ENCODE measurements at regions not wholly inside any gene's neighbourhood (a gene's known extent, or its start where the extent isn't known, plus 50 kb on each side); places are given as distances from the start of the nearest gene placed in this dataset.

- 56 to 100% (median 100%) methylated on average over 1 of the region's 1 CpG; no CpG with 5 or more reads in 4 of the 10 experiments for WGBS, 10 experiments
- no peak for ATAC-seq (replicated peaks in 6 of 8)
- no peak overlapping the region for H3K27ac ChIP-seq
- H3K4me1 ChIP-seq (replicated peaks in 1 of 2): no peaks in the 10 kb centered on the region
- no peak overlapping the region for H3K4me3 ChIP-seq
- in situ Hi-C loops (cut with MboI; ENCODE audit: low pct_unique_long_range_greater_than_20kb in 2 of 9, low sequenced_read_pairs in 9 of 9, unreplicated experiment in 9 of 9): no loop called here
These were observed 1667.8 kb downstream of the PLA2G4A start for GRCh38 chr1:188496506-188496905.

- Histone ChIP-seq H3K4me3 (no peak overlapping the region), H3K4me1 (replicated peaks in 1 of 2) (no peaks in the 10 kb centered on the region), H3K27ac (no peak overlapping the region)
- 17 to 92% (median 61%) methylated on average over 1 of the region's 1 CpG; no CpG with 5 or more reads in 2 of the 10 experiments for WGBS, 10 experiments
- ATAC-seq (replicated peaks in 6 of 8): no peak
- in situ Hi-C loops (cut with MboI; ENCODE audit: low pct_unique_long_range_greater_than_20kb in 2 of 9, low sequenced_read_pairs in 9 of 9, unreplicated experiment in 9 of 9): no loop called here
These were observed 1668.3 kb downstream of the PLA2G4A start for GRCh38 chr1:188497020-188497419.

- no peaks in the 10 kb centered on the region for H3K4me1 ChIP-seq (replicated peaks in 1 of 2)
- WGBS, 10 experiments: 0 to 80% (median 14%) methylated on average over 1 of the region's 1 CpG; no CpG with 5 or more reads in 7 of the 10 experiments
- H3K4me3 ChIP-seq: no peak overlapping the region
- in situ Hi-C loops (cut with MboI; ENCODE audit: low pct_unique_long_range_greater_than_20kb in 2 of 9, low sequenced_read_pairs in 9 of 9, unreplicated experiment in 9 of 9): no loop called here
- no peak overlapping the region for H3K27ac ChIP-seq
- peak in 1 of 8 experiments; percentile 17 for ATAC-seq (replicated peaks in 6 of 8)
These were observed 1670.9 kb downstream of the PLA2G4A start for GRCh38 chr1:188499690-188500089.

GRCh38 chr1:188514917-188515316, 1686.2 kb downstream of the PLA2G4A start:
- 0 to 100% (median 75%) methylated on average over 1 to 3 of the region's 3 CpGs; no CpG with 5 or more reads in 3 of the 10 experiments for WGBS, 10 experiments
- H3K4me3 ChIP-seq: no peak overlapping the region
- in situ Hi-C loops (cut with MboI; ENCODE audit: low pct_unique_long_range_greater_than_20kb in 2 of 9, low sequenced_read_pairs in 9 of 9, unreplicated experiment in 9 of 9): no loop called here
- H3K4me1 ChIP-seq (replicated peaks in 1 of 2): no peaks in the 10 kb centered on the region
- H3K27ac ChIP-seq: no peak overlapping the region
- ATAC-seq (replicated peaks in 6 of 8): peak in 1 of 8 experiments; percentile 18

GRCh38 chr1:188517139-188517538, 1688.4 kb downstream of the PLA2G4A start:
- no peaks in the 10 kb centered on the region for H3K4me1 ChIP-seq (replicated peaks in 1 of 2)
- no peak overlapping the region for H3K4me3 ChIP-seq
- 0 to 100% (median 90%) methylated on average over 1 of the region's 1 CpG; no CpG with 5 or more reads in 1 of the 10 experiments for WGBS, 10 experiments
- in situ Hi-C loops (cut with MboI; ENCODE audit: low pct_unique_long_range_greater_than_20kb in 2 of 9, low sequenced_read_pairs in 9 of 9, unreplicated experiment in 9 of 9): no loop called here
- no peak for ATAC-seq (replicated peaks in 6 of 8)
- H3K27ac ChIP-seq: no peak overlapping the region

GRCh38 chr1:188551176-188551575, 1722.4 kb downstream of the PLA2G4A start:
- peaks cover 3 to 8% of the 10 kb centered on the region in 2 donors for H3K4me1 ChIP-seq (replicated peaks in 1 of 2)
- H3K27ac ChIP-seq: no peak overlapping the region
- H3K4me3 ChIP-seq: no peak overlapping the region
- WGBS, 10 experiments: 0 to 42% (median 28%) methylated on average over 1 to 4 of the region's 4 CpGs; no CpG with 5 or more reads in 1 of the 10 experiments
- in situ Hi-C loops (cut with MboI; ENCODE audit: low pct_unique_long_range_greater_than_20kb in 2 of 9, low sequenced_read_pairs in 9 of 9, unreplicated experiment in 9 of 9): no loop called here
- ATAC-seq (replicated peaks in 6 of 8): no peak

GRCh38 chr1:188557053-188557452, 1728.3 kb downstream of the PLA2G4A start:
- no peak for ATAC-seq (replicated peaks in 6 of 8)
- Histone ChIP-seq H3K27ac (no peak overlapping the region), H3K4me1 (replicated peaks in 1 of 2) (no peaks in the 10 kb centered on the region), H3K4me3 (no peak overlapping the region)
- in situ Hi-C loops (cut with MboI; ENCODE audit: low pct_unique_long_range_greater_than_20kb in 2 of 9, low sequenced_read_pairs in 9 of 9, unreplicated experiment in 9 of 9): no loop called here

- Histone ChIP-seq H3K4me1 (replicated peaks in 1 of 2) (peaks cover 0 to 2% of the 10 kb centered on the region in 2 donors), H3K4me3 (no peak overlapping the region), H3K27ac (no peak overlapping the region)
- no peak for ATAC-seq (replicated peaks in 6 of 8)
- WGBS, 10 experiments: 0 to 80% (median 21%) methylated on average over 1 to 2 of the region's 2 CpGs; no CpG with 5 or more reads in 1 of the 10 experiments
- in situ Hi-C loops (cut with MboI; ENCODE audit: low pct_unique_long_range_greater_than_20kb in 2 of 9, low sequenced_read_pairs in 9 of 9, unreplicated experiment in 9 of 9): no loop called here
These were observed 1754.3 kb downstream of the PLA2G4A start for GRCh38 chr1:188582911-188583532.

GRCh38 chr1:188584119-188584518, 1755.4 kb downstream of the PLA2G4A start:
- H3K27ac ChIP-seq: no peak overlapping the region
- ATAC-seq (replicated peaks in 6 of 8): no peak
- 0 to 100% (median 76%) methylated on average over 1 to 2 of the region's 2 CpGs; no CpG with 5 or more reads in 2 of the 10 experiments for WGBS, 10 experiments
- H3K4me1 ChIP-seq (replicated peaks in 1 of 2): peaks cover 0 to 2% of the 10 kb centered on the region in 2 donors
- no peak overlapping the region for H3K4me3 ChIP-seq
- in situ Hi-C loops (cut with MboI; ENCODE audit: low pct_unique_long_range_greater_than_20kb in 2 of 9, low sequenced_read_pairs in 9 of 9, unreplicated experiment in 9 of 9): no loop called here

GRCh38 chr1:188590641-188591040, 1761.9 kb downstream of the PLA2G4A start:
- Histone ChIP-seq H3K4me3 (no peak overlapping the region), H3K4me1 (replicated peaks in 1 of 2) (peaks cover 0 to 4% of the 10 kb centered on the region in 2 donors), H3K27ac (no peak overlapping the region)
- 0 to 100% (median 93%) methylated on average over 1 of the region's 1 CpG; no CpG with 5 or more reads in 1 of the 10 experiments for WGBS, 10 experiments
- in situ Hi-C loops (cut with MboI; ENCODE audit: low pct_unique_long_range_greater_than_20kb in 2 of 9, low sequenced_read_pairs in 9 of 9, unreplicated experiment in 9 of 9): no loop called here
- ATAC-seq (replicated peaks in 6 of 8): no peak

GRCh38 chr1:188594542-188595235, 1765.9 kb downstream of the PLA2G4A start:
- H3K4me1 ChIP-seq (replicated peaks in 1 of 2): peaks cover 0 to 10% of the 10 kb centered on the region in 2 donors
- peak in 2 of 8 experiments; percentile 28 to 30 for ATAC-seq (replicated peaks in 6 of 8)
- no peak overlapping the region for H3K4me3 ChIP-seq
- in situ Hi-C loops (cut with MboI; ENCODE audit: low pct_unique_long_range_greater_than_20kb in 2 of 9, low sequenced_read_pairs in 9 of 9, unreplicated experiment in 9 of 9): no loop called here
- 22 to 100% (median 80%) methylated on average over 1 to 5 of the region's 5 CpGs for WGBS, 10 experiments
- H3K27ac ChIP-seq: no peak overlapping the region

GRCh38 chr1:188599313-188599712, 1770.6 kb downstream of the PLA2G4A start:
- WGBS, 10 experiments: 2 to 92% (median 78%) methylated on average over 2 of the region's 2 CpGs
- H3K4me3 ChIP-seq: no peak overlapping the region
- in situ Hi-C loops (cut with MboI; ENCODE audit: low pct_unique_long_range_greater_than_20kb in 2 of 9, low sequenced_read_pairs in 9 of 9, unreplicated experiment in 9 of 9): no loop called here
- H3K27ac ChIP-seq: no peak overlapping the region
- H3K4me1 ChIP-seq (replicated peaks in 1 of 2): peaks cover 0 to 10% of the 10 kb centered on the region in 2 donors
- ATAC-seq (replicated peaks in 6 of 8): no peak

GRCh38 chr1:188611432-188611831, 1782.7 kb downstream of the PLA2G4A start:
- Histone ChIP-seq H3K4me3 (no peak overlapping the region), H3K4me1 (replicated peaks in 1 of 2) (no peaks in the 10 kb centered on the region), H3K27ac (no peak overlapping the region)
- no peak for ATAC-seq (replicated peaks in 6 of 8)
- 0 to 100% (median 73%) methylated on average over 1 to 4 of the region's 4 CpGs; no CpG with 5 or more reads in 1 of the 10 experiments for WGBS, 10 experiments
- in situ Hi-C loops (cut with MboI; ENCODE audit: low pct_unique_long_range_greater_than_20kb in 2 of 9, low sequenced_read_pairs in 9 of 9, unreplicated experiment in 9 of 9): no loop called here

Measured in motor neuron (in vitro differentiated cells).